Neuronal stem cell (in vitro differentiated cells): ENCODE measurements at regions not wholly inside any gene's neighbourhood (a gene's known extent, or its start where the extent isn't known, plus 50 kb on each side); places are given as distances from the start of the nearest gene placed in this dataset.

ENCODE experiments used
- DNase-seq: peaks from one replicate; pipeline ENCODE4 v3.0.0-alpha.2; 2013; ENCODE audit warnings: low spot score
- H2AFZ ChIP-seq: one replicate; pipeline ENCODE4 v1.6.1; 2013; ENCODE audit warnings: mild to moderate bottlenecking, low read length, inconsistent platforms
- H2AK5ac ChIP-seq: 2 replicates; pipeline ENCODE4 v1.6.1; 2013; ENCODE audit warnings: low read depth, mild to moderate bottlenecking, inconsistent platforms, low read length, moderate library complexity, mixed read lengths
- H2BK120ac ChIP-seq: 2 replicates; pipeline ENCODE4 v1.6.1; 2013; ENCODE audit warnings: low read depth, mild to moderate bottlenecking, inconsistent platforms, low read length, moderate library complexity, mixed read lengths
- H2BK12ac ChIP-seq: one replicate; pipeline ENCODE4 v1.6.1; 2013; ENCODE audit warnings: low read length, inconsistent platforms
- H2BK15ac ChIP-seq: 2 replicates; pipeline ENCODE4 v1.6.1; 2013; ENCODE audit warnings: mild to moderate bottlenecking, low read length, inconsistent platforms, mixed read lengths
- H2BK5ac ChIP-seq: one replicate; pipeline ENCODE4 v1.6.1; 2013; ENCODE audit warnings: inconsistent platforms, mild to moderate bottlenecking, low read length, moderate library complexity
- H3K14ac ChIP-seq: one replicate; pipeline ENCODE4 v1.6.1; 2013; ENCODE audit warnings: low read length, inconsistent platforms
- H3K18ac ChIP-seq: 2 replicates; pipeline ENCODE4 v1.6.1; 2013; ENCODE audit warnings: low read length, inconsistent platforms
- H3K23ac ChIP-seq: 2 replicates; pipeline ENCODE4 v1.6.1; 2013; ENCODE audit warnings: low read depth, mild to moderate bottlenecking, mixed read lengths, low read length, inconsistent platforms; ENCODE audit not compliant: poor library complexity
- H3K27ac ChIP-seq: replicated peaks from 3 replicates; pipeline ENCODE4 v1.5.1; 2013; ENCODE audit warnings: low read length, inconsistent platforms
- H3K27me3 ChIP-seq, 3 experiments: 2 replicates each; pipeline ENCODE4 v1.6.1; 2013; ENCODE audit warnings: low read length in 3 of 3, mild to moderate bottlenecking in 2 of 3, inconsistent platforms in 1 of 3, low read depth in 1 of 3, mixed read lengths in 1 of 3, moderate library complexity in 1 of 3; ENCODE audit not compliant: control insufficient read depth in 3 of 3, insufficient read depth in 3 of 3
- H3K36me3 ChIP-seq, 2 donors: replicated peaks in 1 of 2; 2 replicates each; pipeline ENCODE4 v1.6.1; 2013; ENCODE audit warnings: low read length in 2 of 2; ENCODE audit not compliant: control insufficient read depth in 2 of 2, insufficient read depth in 2 of 2
- H3K4ac ChIP-seq: 2 replicates; pipeline ENCODE4 v1.6.1; 2013; ENCODE audit warnings: inconsistent platforms, mild to moderate bottlenecking, low read length, moderate library complexity
- H3K4me1 ChIP-seq, 2 donors: 1 replicate in 1 of 2; 2 replicates in 1 of 2; pipeline ENCODE4 v1.6.1; 2013; ENCODE audit warnings: low read length in 2 of 2, low read depth in 1 of 2; ENCODE audit not compliant: control insufficient read depth in 2 of 2, insufficient read depth in 1 of 2
- H3K4me2 ChIP-seq: one replicate; pipeline ENCODE4 v1.6.1; 2013; ENCODE audit warnings: mild to moderate bottlenecking, low read length, inconsistent platforms; ENCODE audit not compliant: insufficient read depth, poor library complexity, severe bottlenecking
- H3K4me3 ChIP-seq, 2 donors: 2 replicates each; pipeline ENCODE4 v1.5.1; 2013; ENCODE audit warnings: low read length in 2 of 2, mild to moderate bottlenecking in 2 of 2, inconsistent platforms in 1 of 2, moderate library complexity in 1 of 2
- H3K79me1 ChIP-seq: one replicate; pipeline ENCODE4 v1.6.1; 2013; ENCODE audit warnings: low read depth, mild to moderate bottlenecking, inconsistent platforms, low read length, moderate library complexity
- H3K9ac ChIP-seq: one replicate; pipeline ENCODE4 v1.6.1; 2013; ENCODE audit warnings: mild to moderate bottlenecking, low read depth, low read length, inconsistent platforms; ENCODE audit not compliant: poor library complexity
- H3K9me3 ChIP-seq, 2 donors: replicated peaks in 1 of 2; 2 replicates each; pipeline versions ENCODE3 to v1.6.1; 2013; ENCODE audit warnings: low read length in 2 of 2, mild to moderate bottlenecking in 2 of 2, inconsistent platforms in 1 of 2, low read depth in 1 of 2, mixed read lengths in 1 of 2, moderate library complexity in 1 of 2; ENCODE audit not compliant: control insufficient read depth in 2 of 2, insufficient read depth in 1 of 2
- H4K8ac ChIP-seq: one replicate; pipeline ENCODE4 v1.6.1; 2013; ENCODE audit warnings: low read depth, mild to moderate bottlenecking, inconsistent platforms, low read length, moderate library complexity
- H4K91ac ChIP-seq: one replicate; pipeline ENCODE4 v1.6.1; 2013; ENCODE audit warnings: low read length, low read depth, mild to moderate bottlenecking, inconsistent platforms; ENCODE audit not compliant: poor library complexity
- WGBS, 2 donors: extraction: QIAGEN DNeasy Blood & Tissue Kit; methylation state at CpG; one replicate each; pipeline ENCODE4 v1.1.7; 2013; ENCODE audit warnings: missing lambda C conversion rate in 2 of 2, mixed read lengths in 1 of 2; ENCODE audit not compliant: insufficient read length in 2 of 2, insufficient replicate concordance in 1 of 2; ENCODE audit errors: extremely low coverage in 2 of 2; 5-methylcytosine and 5-hydroxymethylcytosine counted together

DNA sequence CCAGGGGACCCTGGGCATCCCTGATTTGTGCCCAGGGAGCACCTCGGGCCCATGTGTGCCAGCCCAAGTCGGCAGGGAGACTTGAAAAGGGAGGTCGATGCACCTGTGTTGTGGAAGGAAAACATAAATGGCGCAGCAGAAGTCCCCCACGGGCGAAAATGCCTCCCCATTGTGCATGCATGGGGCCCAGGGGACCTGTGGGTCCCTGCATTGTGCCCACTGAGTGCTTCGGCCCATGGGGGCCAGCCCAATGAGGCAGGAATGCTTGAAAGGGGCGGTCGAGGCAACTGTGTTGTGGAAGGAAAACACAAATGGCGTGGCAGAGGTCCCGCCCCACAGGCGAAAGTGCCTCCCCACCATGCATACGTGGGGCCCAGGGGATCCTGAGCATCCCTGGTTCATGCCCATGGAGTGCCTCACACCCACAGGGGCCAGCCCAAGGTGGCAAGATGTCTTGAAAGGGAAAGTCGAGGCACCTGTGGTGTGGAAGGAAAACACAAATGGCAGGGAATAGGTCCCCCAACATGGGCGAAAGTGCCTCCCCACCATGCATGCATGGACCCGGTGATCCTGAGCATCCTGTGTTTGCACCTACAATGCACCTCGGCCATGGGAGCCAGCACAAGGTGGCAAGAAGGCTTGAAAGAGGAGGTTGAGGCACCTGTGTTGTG, 368.0 kb downstream of the ALG10 start:
- no peak overlapping the region for H2BK5ac ChIP-seq
- no peak overlapping the region for H3K9ac ChIP-seq
- H3K27ac ChIP-seq = no peak overlapping the region
- no peak overlapping the region for H3K14ac ChIP-seq
- no peak overlapping the region for H2AFZ ChIP-seq
- H3K27me3 ChIP-seq = no peaks in the 10 kb centered on the region
- H3K4me2 ChIP-seq = no peak overlapping the region
- H3K36me3 ChIP-seq = no peaks in the 10 kb centered on the region
- no peak overlapping the region for H3K4me3 ChIP-seq
- no peak overlapping the region for H2BK12ac ChIP-seq
- no peak overlapping the region for H2BK15ac ChIP-seq
- H4K91ac ChIP-seq = no peak overlapping the region
- H3K18ac ChIP-seq = no peak overlapping the region
- no peak overlapping the region for H4K8ac ChIP-seq
- H3K79me1 ChIP-seq = peaks cover 3% of the 10 kb centered on the region
- H2BK120ac ChIP-seq = no peak overlapping the region
- WGBS, 2 donors = no CpG with 5 or more reads among the region's 17 CpGs
- no peak overlapping the region for H3K23ac ChIP-seq
- no peak overlapping the region for H3K4ac ChIP-seq
- no peak overlapping the region for H2AK5ac ChIP-seq
- no peak for DNase-seq
- H3K9me3 ChIP-seq = peaks cover 0 to 96% of the 10 kb centered on the region in 2 donors
- H3K4me1 ChIP-seq = no peaks in the 10 kb centered on the region

DNA sequence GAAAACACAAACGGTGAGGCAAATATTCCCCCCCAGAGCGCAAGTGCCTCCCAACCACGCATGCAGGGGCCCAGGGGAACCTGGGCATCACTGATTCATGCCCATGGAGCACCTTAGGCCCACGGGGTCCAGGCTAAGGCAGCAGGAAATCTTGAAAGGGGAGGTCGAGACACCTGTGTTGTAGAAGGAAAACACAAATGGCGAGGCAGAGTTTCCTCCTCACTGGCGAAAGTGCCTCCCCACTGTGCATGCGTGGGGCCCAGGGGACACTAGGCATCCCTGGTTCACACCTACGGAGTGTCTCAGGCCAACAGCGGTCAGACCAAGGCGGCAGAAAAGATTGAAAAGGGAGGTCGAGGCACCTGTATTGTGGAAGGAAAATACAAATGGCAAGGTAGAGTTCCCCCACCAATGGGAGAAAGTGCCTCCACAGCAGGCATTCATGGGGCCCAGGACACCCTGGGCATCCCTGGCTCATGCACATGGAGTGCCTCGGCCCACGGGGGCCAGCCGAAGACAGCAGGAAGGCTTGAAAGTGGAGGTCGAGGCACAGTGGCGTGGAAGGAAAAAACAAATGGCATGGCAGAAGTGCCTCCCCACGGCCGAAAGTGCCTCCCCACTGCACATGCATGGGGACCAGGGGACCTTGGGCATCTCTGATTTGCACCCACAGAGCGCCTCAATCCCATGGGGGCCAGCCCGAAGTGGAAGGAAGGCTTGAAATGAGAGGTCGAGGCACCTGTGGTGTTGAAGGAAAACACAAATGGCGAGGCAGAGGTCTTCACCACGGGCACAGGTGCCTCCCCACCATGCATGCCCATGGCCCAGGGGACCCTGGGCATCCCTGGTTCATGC, 368.8 kb downstream of the ALG10 start:
- Histone ChIP-seq H4K91ac (no peak overlapping the region), H3K23ac (no peak overlapping the region), H3K14ac (no peak overlapping the region), H2BK120ac (no peak overlapping the region), H3K4me1 (no peaks in the 10 kb centered on the region), H3K36me3 (no peaks in the 10 kb centered on the region), H2BK5ac (no peak overlapping the region), H3K27ac (no peak overlapping the region), H2AFZ (no peak overlapping the region), H3K79me1 (peaks cover 3% of the 10 kb centered on the region), H2BK15ac (no peak overlapping the region), H2AK5ac (no peak overlapping the region), H4K8ac (no peak overlapping the region), H3K18ac (no peak overlapping the region), H3K9ac (no peak overlapping the region), H2BK12ac (peak overlapping the region; percentile 41), H3K4ac (no peak overlapping the region), H3K9me3 (peaks cover 0 to 96% of the 10 kb centered on the region in 2 donors), H3K4me3 (peak overlapping the region in 1 of 2 donors; percentile 15), H3K4me2 (no peak overlapping the region), H3K27me3 (no peaks in the 10 kb centered on the region)
- WGBS, 2 donors = no CpG with 5 or more reads among the region's 24 CpGs
- no peak for DNase-seq

DNA sequence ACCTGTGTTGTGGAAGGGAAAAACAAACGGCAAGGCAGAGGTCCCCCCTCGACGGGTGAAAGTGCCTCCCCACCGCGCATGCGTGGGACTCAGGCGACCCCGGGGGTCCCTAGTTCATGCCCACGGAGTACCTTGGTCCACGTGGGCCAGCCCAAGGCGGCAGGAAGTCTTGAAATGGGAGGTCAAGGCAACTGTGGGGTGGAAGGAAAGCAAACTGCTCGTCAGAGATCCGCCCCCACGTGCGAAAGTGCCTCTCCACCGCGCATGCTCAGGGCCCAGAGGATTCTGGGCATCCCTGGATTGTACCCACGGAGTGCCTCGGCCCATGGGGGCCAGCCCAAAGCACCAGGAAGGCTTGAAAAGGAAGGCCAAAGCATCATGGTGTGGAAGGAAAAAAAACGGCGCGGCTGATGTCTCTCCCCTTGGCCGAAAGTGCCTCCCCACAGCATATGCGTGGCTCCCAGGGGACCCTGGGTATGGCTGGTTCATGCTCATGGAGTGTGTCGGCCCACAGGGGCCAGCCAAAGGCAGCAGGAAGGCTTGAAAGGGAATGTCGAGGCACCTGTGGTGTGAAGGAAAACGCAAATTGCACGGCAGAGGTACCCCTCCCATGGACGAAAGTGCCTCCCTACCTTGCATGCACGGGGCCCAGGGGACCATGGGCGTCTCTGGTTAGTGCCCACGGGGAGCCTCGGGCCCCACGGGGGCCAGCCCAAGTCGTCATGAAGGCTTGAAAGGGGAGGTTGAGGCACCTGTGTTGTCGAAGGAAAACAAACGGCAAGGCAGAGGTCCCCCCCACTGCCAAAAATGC, 369.7 kb downstream of the ALG10 start:
- peaks cover 5% of the 10 kb centered on the region for H3K79me1 ChIP-seq
- no CpG with 5 or more reads among the region's 37 CpGs for WGBS, 2 donors
- no peak overlapping the region for H4K8ac ChIP-seq
- no peak overlapping the region for H2BK5ac ChIP-seq
- H2BK15ac ChIP-seq = no peak overlapping the region
- peaks cover 0 to 97% of the 10 kb centered on the region in 2 donors for H3K9me3 ChIP-seq
- no peak overlapping the region for H3K27ac ChIP-seq
- H4K91ac ChIP-seq = no peak overlapping the region
- H3K23ac ChIP-seq = peak overlapping the region; percentile 43
- H3K4me2 ChIP-seq = no peak overlapping the region
- H2BK120ac ChIP-seq = no peak overlapping the region
- no peaks in the 10 kb centered on the region for H3K27me3 ChIP-seq
- H3K4me3 ChIP-seq = no peak overlapping the region
- H3K36me3 ChIP-seq = no peaks in the 10 kb centered on the region
- H3K9ac ChIP-seq = peak overlapping the region; percentile 72
- H2AFZ ChIP-seq = no peak overlapping the region
- no peak for DNase-seq
- no peak overlapping the region for H3K14ac ChIP-seq
- no peaks in the 10 kb centered on the region for H3K4me1 ChIP-seq
- no peak overlapping the region for H3K18ac ChIP-seq
- H2BK12ac ChIP-seq = no peak overlapping the region
- no peak overlapping the region for H3K4ac ChIP-seq
- no peak overlapping the region for H2AK5ac ChIP-seq

DNA sequence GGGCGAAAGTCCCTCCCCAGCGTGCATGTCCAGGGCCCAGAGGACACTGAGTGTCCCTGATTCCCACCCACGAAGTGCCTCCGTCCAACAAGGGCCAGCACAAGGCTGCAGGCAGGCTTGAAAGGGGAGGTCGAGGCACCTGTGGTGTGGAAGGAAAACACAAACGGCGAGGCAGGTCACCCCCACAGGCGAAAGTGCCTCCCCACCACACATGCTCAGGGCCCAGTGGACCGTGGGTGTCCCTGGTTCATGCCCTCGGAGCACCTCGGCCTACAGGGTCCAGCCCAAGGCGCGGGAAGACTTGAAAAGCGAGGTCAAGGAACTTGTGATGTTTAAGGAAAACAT, 370.4 kb downstream of the ALG10 start:
- Histone ChIP-seq H2AFZ (no peak overlapping the region), H3K4me3 (no peak overlapping the region), H3K4me2 (no peak overlapping the region), H2AK5ac (no peak overlapping the region), H3K9ac (no peak overlapping the region), H3K27me3 (no peaks in the 10 kb centered on the region), H3K79me1 (peaks cover 5% of the 10 kb centered on the region), H2BK5ac (no peak overlapping the region), H4K8ac (no peak overlapping the region), H3K4ac (no peak overlapping the region), H3K27ac (no peak overlapping the region), H3K23ac (no peak overlapping the region), H3K14ac (no peak overlapping the region), H3K4me1 (no peaks in the 10 kb centered on the region), H2BK120ac (no peak overlapping the region), H2BK12ac (no peak overlapping the region), H3K36me3 (no peaks in the 10 kb centered on the region), H3K18ac (no peak overlapping the region), H4K91ac (no peak overlapping the region), H2BK15ac (no peak overlapping the region), H3K9me3 (peaks cover 0 to 97% of the 10 kb centered on the region in 2 donors)
- no CpG with 5 or more reads among the region's 14 CpGs for WGBS, 2 donors
- DNase-seq = no peak
